ENCODE measurements at regions not wholly inside any gene's neighbourhood (a gene's known extent, or its start where the extent isn't known, plus 50 kb on each side); places are given as distances from the start of the nearest gene placed in this dataset.

DNA sequence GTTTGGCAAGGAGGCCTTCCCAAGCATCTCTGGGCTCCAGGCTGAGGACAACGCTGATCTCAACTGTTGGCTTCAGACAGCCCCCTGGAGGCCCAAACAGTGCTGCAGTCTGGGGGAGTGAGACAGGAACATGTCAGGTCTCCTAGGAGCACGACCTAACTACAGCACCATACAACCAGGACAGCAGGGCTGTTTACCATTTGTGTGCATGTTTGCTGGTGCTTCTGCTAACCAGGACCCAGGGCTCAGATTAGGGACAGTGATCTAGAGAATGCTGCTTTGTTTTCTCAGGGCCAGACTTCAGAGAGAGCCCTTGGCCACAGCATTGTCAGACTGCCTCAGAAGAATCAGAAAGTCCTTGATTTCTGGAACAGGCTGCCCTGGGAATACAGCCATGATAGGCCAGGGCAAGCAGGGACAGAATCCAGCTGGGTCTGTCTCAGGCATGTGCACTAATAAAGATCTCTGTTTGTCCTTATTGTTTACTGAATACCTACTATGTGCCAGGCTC, 126.5 kb downstream of the VPREB1 start:
- TF ChIP-seq, protein P1, sequence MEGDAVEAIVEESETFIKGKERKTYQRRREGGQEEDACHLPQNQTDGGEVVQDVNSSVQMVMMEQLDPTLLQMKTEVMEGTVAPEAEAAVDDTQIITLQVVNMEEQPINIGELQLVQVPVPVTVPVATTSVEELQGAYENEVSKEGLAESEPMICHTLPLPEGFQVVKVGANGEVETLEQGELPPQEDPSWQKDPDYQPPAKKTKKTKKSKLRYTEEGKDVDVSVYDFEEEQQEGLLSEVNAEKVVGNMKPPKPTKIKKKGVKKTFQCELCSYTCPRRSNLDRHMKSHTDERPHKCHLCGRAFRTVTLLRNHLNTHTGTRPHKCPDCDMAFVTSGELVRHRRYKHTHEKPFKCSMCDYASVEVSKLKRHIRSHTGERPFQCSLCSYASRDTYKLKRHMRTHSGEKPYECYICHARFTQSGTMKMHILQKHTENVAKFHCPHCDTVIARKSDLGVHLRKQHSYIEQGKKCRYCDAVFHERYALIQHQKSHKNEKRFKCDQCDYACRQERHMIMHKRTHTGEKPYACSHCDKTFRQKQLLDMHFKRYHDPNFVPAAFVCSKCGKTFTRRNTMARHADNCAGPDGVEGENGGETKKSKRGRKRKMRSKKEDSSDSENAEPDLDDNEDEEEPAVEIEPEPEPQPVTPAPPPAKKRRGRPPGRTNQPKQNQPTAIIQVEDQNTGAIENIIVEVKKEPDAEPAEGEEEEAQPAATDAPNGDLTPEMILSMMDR (IDR thresholded peaks at IDR 0.05): no peak
- no peak for TF ChIP-seq POLR2A (IDR thresholded peaks at IDR 0.05)

Measured in breast epithelium (tissue), 3 donors.